ENCODE measurements at regions not wholly inside any gene's neighbourhood (a gene's known extent, or its start where the extent isn't known, plus 50 kb on each side); places are given as distances from the start of the nearest gene placed in this dataset.

DNA sequence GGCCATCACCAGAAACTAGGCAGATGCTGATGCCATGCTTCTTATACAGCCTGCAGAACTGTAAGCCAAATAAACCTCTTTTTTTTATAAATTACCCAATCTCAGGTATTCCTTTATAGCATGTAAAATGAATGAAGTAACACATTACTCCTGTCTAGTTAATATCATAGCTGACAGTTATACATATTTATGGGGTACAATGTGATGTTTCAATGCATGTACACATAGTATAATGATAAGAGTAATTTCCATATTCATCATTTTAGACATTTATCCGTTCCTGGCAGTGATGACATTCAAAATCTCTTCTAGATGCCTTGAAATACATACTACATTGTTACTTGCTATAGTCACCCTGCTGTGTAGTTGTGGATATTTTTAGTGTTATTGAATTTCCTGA lies 85.4 kb upstream of the SLC35F3 start:
- TF ChIP-seq, protein P1, sequence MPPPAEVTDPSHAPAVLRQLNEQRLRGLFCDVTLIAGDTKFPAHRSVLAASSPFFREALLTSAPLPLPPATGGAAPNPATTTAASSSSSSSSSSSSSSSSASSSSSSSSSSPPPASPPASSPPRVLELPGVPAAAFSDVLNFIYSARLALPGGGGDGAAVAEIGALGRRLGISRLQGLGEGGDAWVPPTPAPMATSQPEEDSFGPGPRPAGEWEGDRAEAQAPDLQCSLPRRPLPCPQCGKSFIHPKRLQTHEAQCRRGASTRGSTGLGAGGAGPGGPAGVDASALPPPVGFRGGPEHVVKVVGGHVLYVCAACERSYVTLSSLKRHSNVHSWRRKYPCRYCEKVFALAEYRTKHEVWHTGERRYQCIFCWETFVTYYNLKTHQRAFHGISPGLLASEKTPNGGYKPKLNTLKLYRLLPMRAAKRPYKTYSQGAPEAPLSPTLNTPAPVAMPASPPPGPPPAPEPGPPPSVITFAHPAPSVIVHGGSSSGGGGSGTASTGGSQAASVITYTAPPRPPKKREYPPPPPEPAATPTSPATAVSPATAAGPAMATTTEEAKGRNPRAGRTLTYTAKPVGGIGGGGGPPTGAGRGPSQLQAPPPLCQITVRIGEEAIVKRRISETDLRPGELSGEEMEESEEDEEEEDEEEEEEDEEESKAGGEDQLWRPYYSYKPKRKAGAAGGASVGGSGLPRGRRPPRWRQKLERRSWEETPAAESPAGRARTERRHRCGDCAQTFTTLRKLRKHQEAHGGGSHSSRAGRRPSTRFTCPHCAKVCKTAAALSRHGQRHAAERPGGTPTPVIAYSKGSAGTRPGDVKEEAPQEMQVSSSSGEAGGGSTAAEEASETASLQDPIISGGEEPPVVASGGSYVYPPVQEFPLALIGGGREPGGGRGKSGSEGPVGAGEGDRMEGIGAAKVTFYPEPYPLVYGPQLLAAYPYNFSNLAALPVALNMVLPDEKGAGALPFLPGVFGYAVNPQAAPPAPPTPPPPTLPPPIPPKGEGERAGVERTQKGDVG (CRISPR knock-in tag; IDR thresholded peaks at IDR 0.05) = no peak
- TF ChIP-seq ETV6 (conservative IDR thresholded peaks at IDR 0.05 in 1 of 2, IDR thresholded peaks at IDR 0.05 in 1 of 2; ENCODE audit: borderline replicate concordance in 1 of 2, low read depth in 1 of 2) (no peak), JUND (IDR thresholded peaks at IDR 0.05; ENCODE audit: low read depth, low read length) (no peak), RAD21 (IDR thresholded peaks at IDR 0.05; ENCODE audit: insufficient read depth, low read depth, low read length) (no peak), JUNB (IDR thresholded peaks at IDR 0.05) (no peak), HDAC2 (IDR thresholded peaks at IDR 0.05) (no peak), EZH2 (IDR thresholded peaks at IDR 0.05; ENCODE audit: borderline replicate concordance, control insufficient read depth, low read depth, low read length) (no peak)
- TF ChIP-seq, protein P2, sequence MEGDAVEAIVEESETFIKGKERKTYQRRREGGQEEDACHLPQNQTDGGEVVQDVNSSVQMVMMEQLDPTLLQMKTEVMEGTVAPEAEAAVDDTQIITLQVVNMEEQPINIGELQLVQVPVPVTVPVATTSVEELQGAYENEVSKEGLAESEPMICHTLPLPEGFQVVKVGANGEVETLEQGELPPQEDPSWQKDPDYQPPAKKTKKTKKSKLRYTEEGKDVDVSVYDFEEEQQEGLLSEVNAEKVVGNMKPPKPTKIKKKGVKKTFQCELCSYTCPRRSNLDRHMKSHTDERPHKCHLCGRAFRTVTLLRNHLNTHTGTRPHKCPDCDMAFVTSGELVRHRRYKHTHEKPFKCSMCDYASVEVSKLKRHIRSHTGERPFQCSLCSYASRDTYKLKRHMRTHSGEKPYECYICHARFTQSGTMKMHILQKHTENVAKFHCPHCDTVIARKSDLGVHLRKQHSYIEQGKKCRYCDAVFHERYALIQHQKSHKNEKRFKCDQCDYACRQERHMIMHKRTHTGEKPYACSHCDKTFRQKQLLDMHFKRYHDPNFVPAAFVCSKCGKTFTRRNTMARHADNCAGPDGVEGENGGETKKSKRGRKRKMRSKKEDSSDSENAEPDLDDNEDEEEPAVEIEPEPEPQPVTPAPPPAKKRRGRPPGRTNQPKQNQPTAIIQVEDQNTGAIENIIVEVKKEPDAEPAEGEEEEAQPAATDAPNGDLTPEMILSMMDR (IDR thresholded peaks at IDR 0.05 in 2 of 3, conservative IDR thresholded peaks at IDR 0.05 in 1 of 3; ENCODE audit: control insufficient read depth in 2 of 3, extremely low read depth in 1 of 3, insufficient read depth in 1 of 3, low read depth in 3 of 3, low read length in 3 of 3) = no peak

All from GM12878 (cell line).